SK-N-SH (cell line): ENCODE measurements at regions not wholly inside any gene's neighbourhood (a gene's known extent, or its start where the extent isn't known, plus 50 kb on each side); places are given as distances from the start of the nearest gene placed in this dataset.

Source experiments
- CTCF ChIA-PET: fragments of 300-600, 350-600 bp; formaldehyde crosslinking; extraction: SDS; loops from one replicate; lab custom pipeline; 2021; lab: Yijun Ruan, JAX
- POLR2A ChIA-PET: fragments of 350-600 bp; sonication (Branson Sonifier 250); formaldehyde crosslinking; extraction: SDS; loops from one replicate; lab custom pipeline; 2020; ENCODE audit warnings: antibody characterized with exemption, inconsistent platforms; lab: Yijun Ruan, JAX
- DNase-seq: peaks from one replicate; pipeline ENCODE4 v3.0.0; 2012
- H2AFZ ChIP-seq: fragments of 200-600 bp; sonication (generic); 2 replicates; pipeline ENCODE4 v1.8.1; 2016; ENCODE audit warnings: antibody characterized with exemption, mild to moderate bottlenecking, low read depth
- H3F3A ChIP-seq: fragments of 200-600 bp; sonication (generic); replicated peaks from 2 replicates; pipeline ENCODE3; 2016; ENCODE audit warnings: antibody characterized with exemption, mild to moderate bottlenecking; ENCODE audit not compliant: insufficient read depth
- H3K27ac ChIP-seq, 2 experiments: fragments of 200-500 bp in 1 of 2; fragments of 200-600 bp in 1 of 2; sonication (Bioruptor generic) in 1 of 2; sonication (generic), shearing (Covaris generic) in 1 of 2; 2 replicates each; pipeline versions ENCODE4 v1.5.1 to v1.6.1; 2014 to 2016; ENCODE audit warnings: low read depth in 2 of 2, inconsistent platforms in 1 of 2, low read length in 1 of 2, mild to moderate bottlenecking in 1 of 2, mixed read lengths in 1 of 2
- H3K27me3 ChIP-seq: fragments of 200-600 bp; sonication (generic), shearing (Covaris generic); 2 replicates; pipeline ENCODE4 v1.6.1; 2016; ENCODE audit warnings: mixed run types; ENCODE audit not compliant: insufficient read depth
- H3K36me3 ChIP-seq, 2 experiments: fragments of 200-500 bp in 1 of 2; fragments of 200-600 bp in 1 of 2; sonication (Bioruptor generic) in 1 of 2; sonication (generic) in 1 of 2; replicated peaks in 1 of 2; 2 replicates each; pipeline versions ENCODE3 to v1.5.1; 2014 to 2016; ENCODE audit warnings: low read length in 1 of 2, mild to moderate bottlenecking in 1 of 2; ENCODE audit not compliant: insufficient read depth in 2 of 2, control insufficient read depth in 1 of 2
- H3K4me1 ChIP-seq, 2 experiments: fragments of 200-500 bp in 1 of 2; fragments of 200-600 bp in 1 of 2; sonication (Bioruptor generic) in 1 of 2; sonication (generic), shearing (Covaris generic) in 1 of 2; 2 replicates each; pipeline versions ENCODE4 v1.5.1 to v1.6.1; 2014 to 2016; ENCODE audit warnings: low read depth in 1 of 2, low read length in 1 of 2, mixed run types in 1 of 2; ENCODE audit not compliant: insufficient read depth in 2 of 2, control insufficient read depth in 1 of 2
- H3K4me2 ChIP-seq: fragments of 200-600 bp; sonication (generic), shearing (Covaris generic); 2 replicates; pipeline ENCODE4 v1.6.1; 2017; ENCODE audit warnings: mixed run types
- H3K4me3 ChIP-seq, 2 experiments: fragments of 200-500 bp in 1 of 2; fragments of 200-600 bp in 1 of 2; sonication (Bioruptor generic) in 1 of 2; sonication (generic), shearing (Covaris generic) in 1 of 2; 2 replicates each; pipeline versions ENCODE4 v1.5.1 to v1.8.1; 2014 to 2016; ENCODE audit warnings: low read depth in 2 of 2, inconsistent platforms in 1 of 2, low read length in 1 of 2, mild to moderate bottlenecking in 1 of 2, mixed read lengths in 1 of 2, moderate library complexity in 1 of 2
- H3K79me2 ChIP-seq: fragments of 200-600 bp; sonication (generic); 2 replicates; pipeline ENCODE4 v1.8.1; 2017; ENCODE audit warnings: mild to moderate bottlenecking; ENCODE audit not compliant: insufficient read depth
- H3K9ac ChIP-seq: fragments of 200-600 bp; sonication (generic); 2 replicates; pipeline ENCODE4 v1.6.1; 2017; ENCODE audit warnings: mixed run types
- H3K9me2 ChIP-seq: fragments of 200-600 bp; sonication (generic); 2 replicates; pipeline ENCODE4 v1.6.1; 2017; ENCODE audit warnings: mixed run types
- H3K9me3 ChIP-seq: fragments of 200-600 bp; sonication (generic); 2 replicates; pipeline ENCODE4 v1.6.1; 2017; ENCODE audit warnings: mixed run types, mild to moderate bottlenecking, moderate library complexity
- H4K20me1 ChIP-seq: fragments of 200-600 bp; sonication (generic); 2 replicates; pipeline ENCODE4 v1.6.1; 2017; ENCODE audit warnings: mild to moderate bottlenecking, mixed run types; ENCODE audit not compliant: insufficient read depth
- CHD2 ChIP-seq: fragments of 150-350 bp; IDR thresholded peaks from 2 replicates; pipeline ENCODE4 v1.6.1; 2018; ENCODE audit warnings: low read length; ENCODE audit not compliant: partially characterized antibody
- CTCF ChIP-seq: fragments of 200-600 bp; sonication (generic); IDR thresholded peaks from 2 replicates; pipeline ENCODE4 v1.6.1; 2017; ENCODE audit warnings: antibody characterized with exemption, mild to moderate bottlenecking, moderate library complexity
- ELF1 ChIP-seq: IDR thresholded peaks from 2 replicates; pipeline ENCODE4 v1.4.0; 2012
- EP300 ChIP-seq, 2 experiments: IDR thresholded peaks; 2 replicates each; pipeline versions ENCODE4 v1.4.0 to v1.6.1; 2012; ENCODE audit warnings: borderline replicate concordance in 1 of 2, low read depth in 1 of 2, low read length in 1 of 2
- EZH2phosphoT487 ChIP-seq: fragments of 200-600 bp; sonication (generic); IDR thresholded peaks from 2 replicates; pipeline ENCODE4 v1.6.1; 2017; ENCODE audit warnings: low read depth, mixed run types, mild to moderate bottlenecking, antibody characterized with exemption, moderate library complexity, borderline replicate concordance
- GATA2 ChIP-seq: sonication (generic); formaldehyde crosslinking; IDR thresholded peaks from 2 replicates; pipeline ENCODE4 v1.5.0; 2020; ENCODE audit warnings: mild to moderate bottlenecking, missing genetic modification reagents
- JUND ChIP-seq: IDR thresholded peaks from 2 replicates; pipeline ENCODE4 v1.4.0; 2012
- MAX ChIP-seq: IDR thresholded peaks from 2 replicates; pipeline ENCODE4 v1.4.0; 2012; ENCODE audit warnings: low read depth
- MXI1 ChIP-seq: IDR thresholded peaks from 2 replicates; pipeline ENCODE4 v1.6.1; 2012; ENCODE audit warnings: mild to moderate bottlenecking, low read depth, low read length, improper control_type of control experiment
- NRF1 ChIP-seq: IDR thresholded peaks from 2 replicates; pipeline ENCODE4 v1.6.1; 2012; ENCODE audit warnings: low read depth, mild to moderate bottlenecking, low read length
- POLR2AphosphoS5 ChIP-seq: IDR thresholded peaks from 2 replicates; pipeline ENCODE4 v1.6.1; 2012; ENCODE audit warnings: low read depth, low read length
- RAD21 ChIP-seq: IDR thresholded peaks from 2 replicates; pipeline ENCODE4 v1.6.1; 2012; ENCODE audit warnings: mild to moderate bottlenecking, low read length
- RCOR1 ChIP-seq: fragments of 150-350 bp; IDR thresholded peaks from 2 replicates; pipeline ENCODE4 v1.6.1; 2017; ENCODE audit warnings: antibody characterized with exemption, low read length
- RFX5 ChIP-seq: IDR thresholded peaks from 2 replicates; pipeline ENCODE4 v1.6.1; 2012; ENCODE audit warnings: mild to moderate bottlenecking, improper control_type of control experiment, low read length
- RXRA ChIP-seq: IDR thresholded peaks from 2 replicates; pipeline ENCODE4 v1.4.0; 2012; ENCODE audit warnings: low read depth, mild to moderate bottlenecking, borderline replicate concordance
- SMC3 ChIP-seq: IDR thresholded peaks from 2 replicates; pipeline ENCODE4 v1.6.1; 2012; ENCODE audit warnings: low read depth, low read length, improper control_type of control experiment
- TCF12 ChIP-seq: IDR thresholded peaks from 2 replicates; pipeline ENCODE4 v1.4.0; 2012
- TEAD4 ChIP-seq: IDR thresholded peaks from 2 replicates; pipeline ENCODE4 v1.4.0; 2012; ENCODE audit warnings: mild to moderate bottlenecking, borderline replicate concordance; ENCODE audit not compliant: insufficient read depth
- USF1 ChIP-seq: IDR thresholded peaks from 2 replicates; pipeline ENCODE4 v1.4.0; 2012; ENCODE audit warnings: low read depth, borderline replicate concordance
- YY1 ChIP-seq: IDR thresholded peaks from 2 replicates; pipeline ENCODE4 v1.4.0; 2012; ENCODE audit warnings: low read depth, mild to moderate bottlenecking
- WGBS: methylation state at CpG from one replicate; pipeline ENCODE4 v1.1.6; 2017; ENCODE audit warnings: low lambda C conversion rate; 5-methylcytosine and 5-hydroxymethylcytosine counted together
- TF ChIP-seq, protein P1 (sequence below): fragments of 150-350 bp; IDR thresholded peaks from 2 replicates; pipeline ENCODE4 v1.6.1; 2016; ENCODE audit warnings: mild to moderate bottlenecking, low read depth, low read length

DNA sequence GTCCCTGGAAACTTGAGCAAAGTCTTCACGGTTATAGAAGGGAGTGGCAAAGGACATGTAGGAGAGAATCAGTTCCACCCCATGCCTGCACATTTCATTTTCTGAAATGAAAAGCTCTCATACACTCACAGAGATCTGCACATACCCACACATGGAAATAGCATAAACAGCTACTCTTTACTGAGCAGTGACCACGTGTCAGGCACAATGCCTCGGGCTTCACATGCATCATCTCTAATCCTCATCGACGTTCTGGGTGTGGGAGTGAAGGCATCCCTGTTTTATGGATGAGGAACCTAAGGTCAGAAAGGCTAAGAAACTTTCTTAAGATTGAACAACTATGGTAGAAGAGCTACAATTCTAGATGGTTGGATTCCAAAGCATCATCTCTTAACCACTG lies 198.8 kb downstream of the DAD1 start:
- whole genome bisulfite sequencing: 42% methylated on average over 5 of the region's 5 CpGs
- no peak overlapping the region for H3K9ac ChIP-seq
- ChIA-PET POLR2A (no interaction called here), CTCF (interaction anchor here (0.8 to 3.8 kb wide), 12 partner anchors 14 to 482 kb away, joined by 3 to 19 read pairs (median 3); partner anchors contain the start of gene DAD1)
- no peaks in the 10 kb centered on the region for H3K79me2 ChIP-seq
- no peak overlapping the region for H2AFZ ChIP-seq
- H3K9me2 ChIP-seq: no peaks in the 10 kb centered on the region
- DNase-seq: no peak
- no peak overlapping the region for H3K27ac ChIP-seq
- no peaks in the 10 kb centered on the region; a peak in 2 of 4 replicates for H3K4me1 ChIP-seq
- no peaks in the 10 kb centered on the region for H3F3A ChIP-seq
- peaks cover 58% of the 10 kb centered on the region for H3K27me3 ChIP-seq
- no peak overlapping the region for H3K4me2 ChIP-seq
- no peak overlapping the region for H3K4me3 ChIP-seq
- no peak for TF ChIP-seq RAD21
- TF ChIP-seq SMC3: no peak
- no peak for TF ChIP-seq CHD2
- TF ChIP-seq GATA2 (CRISPR knock-in tag): no peak
- TF ChIP-seq EP300 (IDR thresholded peaks at IDR 0.05; ENCODE audit: borderline replicate concordance in 1 of 2, low read depth in 1 of 2, low read length in 1 of 2): no peak
- no peak for TF ChIP-seq POLR2AphosphoS5
- TF ChIP-seq TCF12: no peak
- TF ChIP-seq CTCF: no peak
- TF ChIP-seq RCOR1: no peak
- TF ChIP-seq TEAD4: no peak
- TF ChIP-seq ELF1: no peak
- TF ChIP-seq USF1: no peak
- TF ChIP-seq MAX: no peak
- no peaks in the 10 kb centered on the region for H4K20me1 ChIP-seq
- no peaks in the 10 kb centered on the region for H3K9me3 ChIP-seq
- H3K36me3 ChIP-seq: no peaks in the 10 kb centered on the region

GRCh38 chr14:22388669-22389595 lies 200.1 kb downstream of the DAD1 start:
- H3K9me3 ChIP-seq: no peaks in the 10 kb centered on the region
- no peak for TF ChIP-seq RXRA
- TF ChIP-seq NRF1: no peak
- TF ChIP-seq EZH2phosphoT487: no peak
- TF ChIP-seq, protein P1, sequence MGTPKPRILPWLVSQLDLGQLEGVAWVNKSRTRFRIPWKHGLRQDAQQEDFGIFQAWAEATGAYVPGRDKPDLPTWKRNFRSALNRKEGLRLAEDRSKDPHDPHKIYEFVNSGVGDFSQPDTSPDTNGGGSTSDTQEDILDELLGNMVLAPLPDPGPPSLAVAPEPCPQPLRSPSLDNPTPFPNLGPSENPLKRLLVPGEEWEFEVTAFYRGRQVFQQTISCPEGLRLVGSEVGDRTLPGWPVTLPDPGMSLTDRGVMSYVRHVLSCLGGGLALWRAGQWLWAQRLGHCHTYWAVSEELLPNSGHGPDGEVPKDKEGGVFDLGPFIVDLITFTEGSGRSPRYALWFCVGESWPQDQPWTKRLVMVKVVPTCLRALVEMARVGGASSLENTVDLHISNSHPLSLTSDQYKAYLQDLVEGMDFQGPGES: no peak
- TF ChIP-seq TEAD4: no peak
- no peak for TF ChIP-seq RFX5
- no peak for TF ChIP-seq CHD2
- no peak for TF ChIP-seq ELF1
- no peak for TF ChIP-seq JUND
- no peak for TF ChIP-seq YY1
- no peak for TF ChIP-seq TCF12
- TF ChIP-seq MXI1: no peak
- no peak for TF ChIP-seq MAX
- no peaks in the 10 kb centered on the region for H3K79me2 ChIP-seq
- H3K27ac ChIP-seq: no peak overlapping the region
- H3K4me1 ChIP-seq: no peaks in the 10 kb centered on the region; a peak in 2 of 4 replicates
- 40% methylated on average over 8 of the region's 8 CpGs for WGBS
- no peak overlapping the region for H3K4me3 ChIP-seq
- H3F3A ChIP-seq: no peaks in the 10 kb centered on the region
- H3K9ac ChIP-seq: no peak overlapping the region
- no peaks in the 10 kb centered on the region for H3K9me2 ChIP-seq
- H3K36me3 ChIP-seq: no peaks in the 10 kb centered on the region
- DNase-seq: no peak
- no peaks in the 10 kb centered on the region for H4K20me1 ChIP-seq
- CTCF ChIA-PET: interaction anchor here (0.7 to 3.8 kb wide), 16 partner anchors 9 to 469 kb away, joined by 3 to 19 read pairs (median 4); partner anchors contain the start of gene DAD1
- H3K4me2 ChIP-seq: no peak overlapping the region
- POLR2A ChIA-PET: no interaction called here
- H3K27me3 ChIP-seq: peaks cover 60% of the 10 kb centered on the region; the same call in 1 of the 2 replicates
- no peak overlapping the region for H2AFZ ChIP-seq
